LNCAP (cell line): ENCODE measurements at regions not wholly inside any gene's neighbourhood (a gene's known extent, or its start where the extent isn't known, plus 50 kb on each side); places are given as distances from the start of the nearest gene placed in this dataset.

Experiments used
- TF ChIP-seq, protein P1 (sequence below): fragments of 450-650 bp; IDR thresholded peaks from 2 replicates; pipeline ENCODE4 v1.5.1; 2017; ENCODE audit warnings: mild to moderate bottlenecking

DNA sequence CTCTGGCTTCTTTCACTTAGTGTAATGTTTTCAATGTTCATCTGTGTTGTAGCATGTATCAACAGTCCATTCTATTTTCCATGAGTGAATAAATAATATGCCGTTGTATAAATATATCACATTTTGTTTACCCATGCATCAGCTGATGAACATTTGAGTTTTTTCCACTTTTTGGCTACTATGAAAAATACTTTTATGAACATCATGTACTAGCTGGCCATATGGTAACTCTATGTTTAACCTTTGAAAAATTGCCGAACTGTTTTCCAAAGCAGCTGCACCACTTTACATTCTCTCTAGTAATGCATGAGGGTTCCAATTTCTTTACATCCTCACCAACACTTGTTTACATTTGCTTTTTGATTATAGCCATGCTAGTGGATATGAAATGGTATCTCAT lies 59.8 kb upstream of the FAR1 start:
- TF ChIP-seq, protein P1, sequence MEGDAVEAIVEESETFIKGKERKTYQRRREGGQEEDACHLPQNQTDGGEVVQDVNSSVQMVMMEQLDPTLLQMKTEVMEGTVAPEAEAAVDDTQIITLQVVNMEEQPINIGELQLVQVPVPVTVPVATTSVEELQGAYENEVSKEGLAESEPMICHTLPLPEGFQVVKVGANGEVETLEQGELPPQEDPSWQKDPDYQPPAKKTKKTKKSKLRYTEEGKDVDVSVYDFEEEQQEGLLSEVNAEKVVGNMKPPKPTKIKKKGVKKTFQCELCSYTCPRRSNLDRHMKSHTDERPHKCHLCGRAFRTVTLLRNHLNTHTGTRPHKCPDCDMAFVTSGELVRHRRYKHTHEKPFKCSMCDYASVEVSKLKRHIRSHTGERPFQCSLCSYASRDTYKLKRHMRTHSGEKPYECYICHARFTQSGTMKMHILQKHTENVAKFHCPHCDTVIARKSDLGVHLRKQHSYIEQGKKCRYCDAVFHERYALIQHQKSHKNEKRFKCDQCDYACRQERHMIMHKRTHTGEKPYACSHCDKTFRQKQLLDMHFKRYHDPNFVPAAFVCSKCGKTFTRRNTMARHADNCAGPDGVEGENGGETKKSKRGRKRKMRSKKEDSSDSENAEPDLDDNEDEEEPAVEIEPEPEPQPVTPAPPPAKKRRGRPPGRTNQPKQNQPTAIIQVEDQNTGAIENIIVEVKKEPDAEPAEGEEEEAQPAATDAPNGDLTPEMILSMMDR: no peak

DNA sequence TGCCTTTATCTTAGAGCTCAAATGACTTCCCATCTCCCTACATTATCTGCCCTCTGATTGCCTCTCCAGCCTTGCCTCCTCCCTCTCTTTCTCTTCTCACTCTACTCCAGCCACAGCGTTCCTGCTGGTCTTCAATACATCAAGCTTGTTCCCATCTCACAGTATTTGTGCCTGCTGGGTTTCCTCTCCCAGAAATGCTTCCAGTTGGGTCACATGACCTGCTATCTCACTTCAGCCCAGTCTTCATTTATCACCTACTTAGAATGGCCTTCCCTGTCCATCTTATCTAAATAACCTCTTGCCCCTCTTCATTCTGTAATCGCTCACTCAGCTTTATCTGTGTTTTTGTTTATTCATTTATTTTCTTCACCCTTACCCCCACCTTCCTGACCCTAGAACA lies 61.8 kb upstream of the FAR1 start:
- TF ChIP-seq, protein P1: no peak

DNA sequence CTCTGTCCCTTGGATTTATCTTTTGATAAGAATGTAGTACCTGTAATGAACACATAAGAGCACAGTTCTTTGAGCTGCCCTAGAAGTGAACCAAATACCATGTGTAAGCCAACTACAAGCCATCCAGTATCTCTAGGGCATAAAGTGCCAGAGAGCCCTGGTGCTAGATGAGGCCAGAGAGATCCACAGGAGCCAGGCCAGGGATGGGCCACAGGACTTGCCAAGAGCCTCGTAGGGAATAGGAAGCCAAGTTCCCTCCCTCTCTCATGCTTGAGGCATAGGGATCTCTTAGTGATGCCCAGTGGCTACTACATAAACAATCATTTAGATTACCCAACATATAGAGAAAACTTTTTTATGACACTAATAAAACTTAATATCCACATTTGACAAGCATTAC lies 64.8 kb upstream of the FAR1 start:
- TF ChIP-seq, protein P1: no peak

DNA sequence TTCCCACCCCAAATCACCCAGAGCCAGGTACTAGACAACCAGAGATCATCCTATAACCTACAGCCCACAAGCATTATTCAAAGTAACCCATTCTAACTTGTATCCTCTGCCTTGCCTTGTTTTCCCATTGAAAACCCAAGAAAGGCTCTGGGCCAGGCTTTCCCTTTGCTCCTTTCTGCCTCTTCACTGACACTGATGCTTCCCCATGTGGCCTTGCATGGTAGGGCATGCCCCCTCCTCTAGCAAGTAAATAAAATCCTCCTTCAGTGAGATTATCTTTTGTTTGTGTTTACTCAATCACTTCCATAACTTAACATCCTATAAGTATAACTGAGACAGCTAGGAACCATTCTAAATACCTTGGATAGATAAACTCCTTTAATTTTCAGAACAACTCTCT lies 65.6 kb upstream of the FAR1 start:
- TF ChIP-seq, protein P1: peak; percentile 16; the same call in 1 of the 2 replicates

DNA sequence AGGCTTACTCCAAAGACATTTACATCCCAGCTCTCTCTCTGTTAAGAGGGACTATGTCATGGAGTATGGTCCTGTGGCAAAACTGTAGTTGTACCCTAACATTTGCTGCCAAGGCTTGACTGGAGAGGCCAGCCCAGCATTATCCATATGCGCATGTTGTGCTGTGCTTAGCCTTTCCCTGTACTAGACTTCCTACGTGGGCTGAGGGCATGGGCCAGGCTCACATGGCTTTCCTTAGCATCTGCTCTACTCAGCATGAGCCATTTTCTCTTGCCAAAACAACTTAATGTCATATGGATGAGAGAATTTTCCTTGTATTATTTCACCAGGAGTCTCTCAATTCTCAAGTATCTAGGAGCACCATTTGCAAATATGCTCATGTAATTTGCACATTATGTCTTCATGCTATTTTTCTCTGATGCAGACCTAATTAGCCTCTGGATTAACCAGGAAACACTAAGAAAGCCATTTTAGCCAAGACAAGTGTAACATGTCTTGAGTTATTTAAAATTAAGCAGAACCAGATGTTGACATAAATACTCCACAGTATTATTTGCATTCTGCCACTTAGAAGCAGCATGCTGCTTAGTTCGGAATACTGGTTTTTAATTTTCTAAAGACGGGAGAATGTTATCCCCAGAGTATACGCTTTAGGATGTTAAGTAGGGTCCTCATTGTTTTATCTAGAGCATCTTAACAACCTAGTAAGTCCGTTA lies 71.7 kb upstream of the FAR1 start:
- TF ChIP-seq, protein P1: no peak

DNA sequence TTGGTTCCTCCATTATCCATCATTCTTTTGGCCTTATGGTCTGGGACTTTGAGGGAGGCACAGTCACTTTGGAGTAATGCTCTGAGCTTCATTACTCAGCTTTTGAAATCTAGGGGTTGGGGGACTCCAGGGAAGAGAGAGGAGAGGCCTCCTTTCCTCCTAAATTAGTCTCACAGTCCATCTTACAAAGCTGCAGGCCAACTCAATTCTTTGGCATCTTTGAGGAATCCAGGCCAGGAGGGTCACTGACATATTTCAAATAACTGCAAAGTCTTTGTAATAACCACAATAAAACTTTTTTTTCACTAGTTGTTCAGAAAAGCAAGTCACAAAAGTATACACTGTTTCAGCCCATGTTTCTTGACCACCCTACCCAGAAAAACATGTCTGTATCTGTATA lies 73.3 kb upstream of the FAR1 start:
- TF ChIP-seq, protein P1: no peak

DNA sequence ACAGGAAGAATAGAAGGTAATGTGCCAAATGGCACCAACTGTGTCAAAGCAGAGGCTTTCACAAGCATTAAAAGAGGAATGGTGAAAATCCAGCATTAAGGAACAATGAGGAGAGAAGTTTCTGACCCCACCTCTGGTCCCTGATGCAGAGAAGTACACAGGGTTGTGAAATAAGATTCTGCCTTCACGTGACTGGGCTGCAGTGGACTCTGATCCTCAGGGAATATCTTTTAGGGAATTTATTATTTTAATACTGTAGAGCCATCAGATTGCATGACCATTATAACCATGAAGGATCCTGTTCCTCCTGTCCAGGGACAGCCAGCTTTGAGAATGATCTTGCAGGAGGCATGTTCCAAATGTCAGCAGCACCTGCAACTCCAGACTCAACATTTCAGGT lies 74.4 kb upstream of the FAR1 start:
- TF ChIP-seq, protein P1: no peak
